Myocyte (in vitro differentiated cells): ENCODE measurements at regions not wholly inside any gene's neighbourhood (a gene's known extent, or its start where the extent isn't known, plus 50 kb on each side); places are given as distances from the start of the nearest gene placed in this dataset.
"Not testable (repeated sequence)": the region's sequence is repeated elsewhere in the genome, so short reads cannot be mapped to it uniquely, and the experiment has no call there.

Experiments
- DNase-seq: peaks from one replicate; pipeline ENCODE4 v3.0.0-alpha.2; 2012; ENCODE audit warnings: low read depth

DNA sequence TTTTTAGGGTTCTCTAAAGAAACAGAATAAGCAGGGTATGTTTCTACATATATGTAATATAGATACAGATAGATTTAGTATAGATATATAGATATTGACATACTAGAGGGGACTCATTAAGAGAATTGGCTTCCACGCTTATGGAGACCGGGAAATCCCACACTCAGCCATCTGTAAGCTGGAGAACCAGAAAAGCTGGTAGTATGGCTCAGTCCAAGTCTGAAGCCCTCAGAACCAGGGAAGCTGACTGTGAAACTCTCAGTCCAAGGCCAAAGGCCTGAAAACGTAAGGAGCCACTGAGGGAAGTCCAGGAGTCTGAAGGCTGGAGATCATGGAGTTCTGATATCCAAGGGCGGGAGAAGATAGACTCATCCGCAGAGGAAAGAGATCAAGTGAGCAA is 441.3 kb upstream of the CDH20 start:
- DNase-seq: no peak

GRCh38 chr18:60892441-60892840 is 440.8 kb upstream of the CDH20 start:
- DNase-seq: peak; percentile 7

DNA sequence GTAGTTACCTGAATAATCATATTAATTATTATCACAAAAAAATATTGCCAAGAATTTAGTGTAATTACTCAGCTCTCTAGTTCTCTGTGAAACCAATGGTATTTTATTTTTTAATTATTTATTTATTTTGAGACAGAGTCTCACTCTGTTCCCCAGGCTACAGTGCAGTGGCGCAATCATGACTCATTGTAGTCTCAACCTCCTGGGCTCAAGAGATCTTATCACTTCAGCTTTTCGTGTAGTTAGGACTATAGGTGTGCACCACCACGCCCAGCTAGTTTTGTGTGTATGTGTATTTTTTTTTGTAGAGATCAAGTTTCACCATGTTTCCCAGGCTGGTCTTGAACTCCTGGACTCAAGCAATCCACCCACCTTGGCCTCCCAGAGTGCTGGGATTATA is 440.4 kb upstream of the CDH20 start:
- peak; percentile 16 for DNase-seq

GRCh38 chr18:60893355-60894097 is 439.7 kb upstream of the CDH20 start:
- DNase-seq: no peak

DNA sequence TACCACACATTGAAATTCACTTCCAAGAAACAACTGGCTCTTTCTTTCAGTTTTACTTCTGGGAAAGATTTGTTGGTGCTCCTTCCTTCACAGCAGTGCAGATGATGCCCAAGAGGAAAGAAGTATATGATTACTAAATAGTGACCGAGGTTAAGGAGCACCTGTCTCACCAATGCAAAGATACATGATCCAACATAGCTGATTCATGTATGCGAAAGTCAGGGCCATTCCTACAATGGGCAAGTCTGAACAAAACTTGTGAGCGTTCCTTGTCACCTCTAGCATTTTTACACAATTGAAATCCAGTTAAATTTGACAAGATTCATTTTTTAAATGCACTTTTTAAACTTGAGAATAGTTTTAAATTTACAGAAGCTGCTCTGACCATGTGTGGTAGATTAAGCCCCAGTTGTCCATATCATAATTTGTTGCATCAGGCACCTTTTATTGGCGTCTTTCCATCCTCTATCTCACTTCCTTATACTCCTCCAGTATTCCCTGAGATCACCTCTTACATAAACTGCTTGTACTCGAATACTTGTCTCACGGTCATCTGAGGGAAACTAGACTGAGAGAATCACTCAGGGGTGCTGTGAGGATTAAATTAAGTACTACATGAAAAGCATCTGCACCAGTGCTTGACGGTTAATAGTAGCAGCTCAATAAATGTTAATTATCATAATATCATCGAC is 438.8 kb upstream of the CDH20 start:
- no peak for DNase-seq

DNA sequence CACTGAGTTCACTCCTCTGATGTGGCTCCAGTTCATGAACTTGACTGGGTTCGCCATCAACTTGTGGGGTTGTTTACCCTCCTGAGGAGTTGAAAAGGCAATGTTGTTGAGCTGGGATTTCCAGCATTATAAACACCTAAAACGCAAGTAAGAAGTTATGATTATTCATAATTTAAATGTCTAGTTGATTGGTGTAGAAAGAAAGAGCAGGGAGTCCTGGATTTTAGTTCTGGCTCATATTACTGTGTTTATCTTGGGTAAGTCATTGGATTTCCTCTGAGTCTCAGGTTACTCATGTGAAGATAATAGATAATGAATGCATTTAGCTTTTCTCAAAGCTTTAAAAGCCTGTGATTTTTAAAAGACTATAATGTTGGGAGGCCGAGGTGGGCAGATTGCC is 438.0 kb upstream of the CDH20 start:
- no peak for DNase-seq

DNA sequence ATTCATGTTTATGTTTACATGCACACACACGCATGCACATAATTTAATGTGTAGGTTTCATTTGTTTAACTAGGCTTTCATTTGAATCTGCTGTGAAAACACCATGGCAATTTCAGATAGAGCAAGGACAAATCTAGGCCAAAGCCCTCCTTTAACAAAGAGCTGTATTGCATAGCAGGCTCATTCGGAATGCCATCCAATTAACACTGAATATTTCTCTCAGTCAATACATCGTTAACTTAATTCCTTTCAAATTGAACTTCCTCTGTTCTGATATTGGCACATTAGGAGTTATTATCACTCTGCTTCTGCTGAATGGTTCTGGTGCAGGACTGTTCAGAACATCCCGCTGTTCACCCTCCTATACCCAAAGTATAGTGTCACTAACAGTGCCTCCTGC is 435.1 kb upstream of the CDH20 start:
- DNase-seq: no peak

- no peak for DNase-seq
Measured at GRCh38 chr18:60905699-60906098, 427.5 kb upstream of the CDH20 start.

- DNase-seq: peak; percentile 35
Measured at GRCh38 chr18:60910534-60910933, 422.7 kb upstream of the CDH20 start.

GRCh38 chr18:60911504-60911903 is 421.7 kb upstream of the CDH20 start:
- no peak for DNase-seq

DNA sequence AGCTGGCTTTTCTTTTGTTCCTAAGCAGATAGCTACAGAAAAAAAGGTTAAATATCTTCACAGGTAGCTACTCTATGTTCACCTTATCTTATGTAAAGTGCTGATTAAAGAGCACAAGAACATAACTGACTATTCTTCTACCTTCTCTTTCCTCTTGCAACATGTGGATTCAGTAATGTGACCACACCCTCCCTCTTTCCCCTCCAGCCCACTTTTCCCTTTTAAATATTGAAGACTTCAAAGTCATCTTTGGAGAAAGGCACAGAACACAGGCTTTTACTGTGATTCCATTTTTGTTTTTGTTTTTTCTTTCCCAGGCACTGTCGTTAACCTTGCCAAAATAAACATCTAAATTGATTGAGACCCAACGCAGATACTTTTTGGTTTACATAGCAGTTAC is 418.1 kb upstream of the CDH20 start:
- no peak for DNase-seq

DNA sequence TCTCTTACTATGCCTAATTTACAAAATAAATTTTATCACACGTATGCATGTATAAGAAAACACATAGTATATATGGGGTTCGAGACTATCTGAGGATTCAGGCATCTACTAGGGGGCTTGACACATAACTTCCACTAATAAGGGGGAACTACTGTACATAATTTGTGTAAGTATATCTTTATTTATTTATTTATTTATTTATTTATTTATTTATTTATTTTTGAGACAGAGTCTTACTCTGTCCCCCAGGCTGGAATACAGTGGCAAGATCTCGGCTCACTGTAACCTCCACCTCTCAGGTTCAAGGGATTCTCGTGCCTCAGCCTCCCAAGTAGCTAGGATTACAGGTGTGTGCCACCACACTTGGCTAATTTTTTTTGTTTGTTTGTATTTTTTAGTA is 414.4 kb upstream of the CDH20 start:
- not testable (repeated sequence) for DNase-seq

DNA sequence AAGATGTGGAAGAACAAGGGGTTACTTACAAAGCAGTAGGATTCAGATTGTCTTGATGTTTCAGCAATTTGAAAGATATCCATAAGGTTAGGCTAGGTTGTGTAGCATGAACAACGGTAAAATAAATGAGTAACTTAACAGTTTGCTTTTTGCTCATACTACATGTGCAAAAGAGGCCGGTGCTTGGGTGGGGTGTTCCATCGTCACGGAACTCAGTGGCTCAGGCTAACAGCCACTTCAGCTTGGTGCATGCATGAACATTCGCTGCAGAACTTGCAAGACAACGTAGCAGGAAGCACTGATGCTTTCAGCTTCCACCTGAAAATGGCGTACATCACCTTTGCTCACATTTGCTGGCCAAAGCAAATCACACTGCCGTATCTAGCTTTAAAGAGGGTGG is 407.3 kb upstream of the CDH20 start:
- DNase-seq: no peak

- DNase-seq: peak; percentile 55
Measured at GRCh38 chr18:60929966-60930365, 403.3 kb upstream of the CDH20 start.

DNA sequence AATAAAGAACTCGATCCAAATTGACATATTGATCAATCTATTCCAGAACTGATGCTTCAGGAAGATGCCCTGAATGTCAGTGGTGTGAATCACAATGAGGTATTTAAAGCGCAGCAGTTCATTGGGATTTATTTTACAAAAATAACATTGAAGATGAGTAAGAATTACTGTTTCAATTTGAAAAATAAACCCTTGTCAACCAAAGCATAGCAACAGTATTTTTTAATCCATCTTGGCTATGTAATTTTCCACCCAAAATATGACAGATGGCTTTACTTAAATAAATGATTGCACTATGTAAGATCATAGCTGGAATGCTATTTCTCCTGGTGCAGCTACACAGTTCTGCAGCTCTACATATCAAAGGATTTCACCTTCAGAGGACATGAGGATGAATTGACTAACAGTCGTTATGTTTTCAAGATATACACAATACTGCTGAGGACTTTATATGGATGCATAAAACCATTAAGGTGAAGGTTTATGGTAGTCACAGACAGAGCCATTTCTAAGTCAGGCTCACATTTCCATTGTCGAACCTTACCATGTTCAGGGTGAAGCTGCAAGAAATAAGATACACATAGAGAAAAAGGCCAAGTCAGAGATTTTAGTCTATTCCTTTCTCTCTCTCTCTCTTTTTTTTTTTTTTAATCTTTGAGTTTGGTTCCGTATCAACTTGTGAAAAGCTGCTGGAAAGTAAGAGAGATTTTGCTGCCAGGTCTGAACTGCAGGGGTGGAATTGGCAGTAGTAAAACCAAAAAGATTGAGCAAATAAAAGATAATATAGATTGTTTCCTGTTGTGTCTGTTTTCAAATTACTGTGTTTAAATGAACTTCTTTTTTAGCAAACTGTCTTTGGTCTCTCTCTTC is 398.0 kb upstream of the CDH20 start:
- peak; percentile 6 for DNase-seq

- no peak for DNase-seq
Measured at GRCh38 chr18:60936101-60936500, 397.1 kb upstream of the CDH20 start.

DNA sequence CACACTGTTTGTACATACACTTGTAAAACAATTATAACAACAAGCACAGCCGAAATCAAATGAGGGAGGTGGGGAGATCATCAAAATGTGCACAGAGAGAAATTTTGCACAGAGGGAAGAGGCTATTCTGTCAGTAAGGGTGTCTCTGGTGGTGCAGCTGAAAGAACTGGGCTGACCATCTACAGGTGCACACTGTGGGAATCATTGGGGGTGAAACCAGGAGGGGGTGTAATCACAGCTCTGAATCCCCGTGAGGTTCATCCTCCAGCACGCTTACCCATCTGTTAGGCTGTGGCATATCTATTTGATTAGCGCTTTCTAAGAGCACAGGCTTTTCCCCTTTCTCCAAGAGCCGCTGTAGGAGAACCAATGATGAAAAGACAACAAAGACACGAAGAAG is 389.9 kb upstream of the CDH20 start:
- DNase-seq: no peak

GRCh38 chr18:60950634-60951033 is 382.6 kb upstream of the CDH20 start:
- no peak for DNase-seq

DNA sequence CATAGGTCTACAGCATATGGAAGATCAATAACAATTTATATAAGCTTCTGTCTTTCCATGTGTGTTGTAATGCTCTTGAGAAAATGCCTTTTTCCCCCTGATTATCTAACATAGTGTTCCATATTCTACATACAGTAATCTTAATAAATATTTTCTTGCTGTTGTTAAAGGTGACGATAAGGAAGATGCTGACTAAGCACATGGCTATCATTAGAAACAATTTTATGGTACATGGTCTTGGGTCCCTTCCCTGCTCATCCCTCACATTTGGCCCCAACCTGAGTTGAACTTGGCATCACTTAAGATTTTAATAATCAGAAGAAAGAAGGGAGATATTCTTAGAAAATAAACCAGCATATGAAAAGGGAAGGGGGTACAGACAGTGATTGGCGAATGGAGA is 382.1 kb upstream of the CDH20 start:
- no peak for DNase-seq

DNA sequence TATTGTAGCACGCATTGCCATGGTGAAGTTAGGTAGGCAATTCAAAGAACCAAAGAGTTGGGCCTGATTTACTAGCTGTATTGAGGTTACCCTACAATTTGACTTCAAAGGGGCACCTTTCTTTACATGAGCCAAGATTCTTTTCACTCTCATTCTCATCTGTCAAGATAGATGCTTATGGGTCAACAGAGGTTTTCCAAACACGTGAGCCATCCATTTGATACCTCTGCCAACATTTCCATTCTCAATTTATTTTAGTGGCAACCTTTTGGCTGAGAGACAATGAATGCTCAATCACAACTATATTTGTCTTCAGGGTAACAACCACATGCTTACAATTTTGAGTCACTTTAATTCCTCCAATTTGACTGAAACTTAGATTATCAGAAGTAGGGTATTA is 370.6 kb upstream of the CDH20 start:
- no peak for DNase-seq

- DNase-seq: no peak
Measured at GRCh38 chr18:60965856-60966255, 367.4 kb upstream of the CDH20 start.

DNA sequence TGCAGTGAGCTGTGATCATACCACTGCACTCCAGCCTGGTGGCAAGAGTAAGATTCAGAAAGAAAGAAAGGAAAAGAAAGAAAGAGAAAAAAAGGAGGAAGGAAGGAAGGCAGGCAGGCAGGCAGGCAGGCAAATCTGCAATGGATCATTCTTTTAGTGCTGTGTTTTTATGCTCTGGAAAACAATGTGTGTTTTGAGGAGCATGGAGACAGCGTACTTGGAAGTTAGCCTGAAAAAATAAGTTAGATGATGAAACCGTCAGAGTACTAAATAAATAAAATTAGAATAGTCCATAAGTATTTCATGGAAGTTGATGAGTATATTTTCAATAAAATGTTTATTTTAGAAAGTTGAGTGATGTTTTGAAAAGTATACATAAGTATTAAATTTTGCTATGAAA is 366.4 kb upstream of the CDH20 start:
- no peak for DNase-seq
